ENCODE measurements at regions not wholly inside any gene's neighbourhood (a gene's known extent, or its start where the extent isn't known, plus 50 kb on each side); places are given as distances from the start of the nearest gene placed in this dataset.

DNA sequence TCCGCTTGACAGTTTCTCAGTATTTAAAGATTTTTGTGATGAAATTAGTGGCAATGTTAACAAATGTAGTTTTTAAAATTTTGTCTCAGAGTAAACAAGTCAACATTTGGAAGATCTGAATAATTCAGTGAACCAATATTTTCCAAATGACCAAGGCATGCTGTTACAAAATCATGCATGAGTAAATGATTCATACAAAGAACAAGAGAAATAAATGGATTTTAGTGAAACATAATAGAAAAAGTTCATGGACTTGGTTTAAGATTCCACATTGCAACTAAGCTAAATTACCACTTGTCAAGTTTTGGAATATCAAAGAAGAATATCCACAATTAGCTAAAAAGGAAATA is 125.7 kb upstream of the SNX19 start:
- TF ChIP-seq, protein P1, sequence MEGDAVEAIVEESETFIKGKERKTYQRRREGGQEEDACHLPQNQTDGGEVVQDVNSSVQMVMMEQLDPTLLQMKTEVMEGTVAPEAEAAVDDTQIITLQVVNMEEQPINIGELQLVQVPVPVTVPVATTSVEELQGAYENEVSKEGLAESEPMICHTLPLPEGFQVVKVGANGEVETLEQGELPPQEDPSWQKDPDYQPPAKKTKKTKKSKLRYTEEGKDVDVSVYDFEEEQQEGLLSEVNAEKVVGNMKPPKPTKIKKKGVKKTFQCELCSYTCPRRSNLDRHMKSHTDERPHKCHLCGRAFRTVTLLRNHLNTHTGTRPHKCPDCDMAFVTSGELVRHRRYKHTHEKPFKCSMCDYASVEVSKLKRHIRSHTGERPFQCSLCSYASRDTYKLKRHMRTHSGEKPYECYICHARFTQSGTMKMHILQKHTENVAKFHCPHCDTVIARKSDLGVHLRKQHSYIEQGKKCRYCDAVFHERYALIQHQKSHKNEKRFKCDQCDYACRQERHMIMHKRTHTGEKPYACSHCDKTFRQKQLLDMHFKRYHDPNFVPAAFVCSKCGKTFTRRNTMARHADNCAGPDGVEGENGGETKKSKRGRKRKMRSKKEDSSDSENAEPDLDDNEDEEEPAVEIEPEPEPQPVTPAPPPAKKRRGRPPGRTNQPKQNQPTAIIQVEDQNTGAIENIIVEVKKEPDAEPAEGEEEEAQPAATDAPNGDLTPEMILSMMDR (IDR thresholded peaks at IDR 0.05) = no peak
- no peak for TF ChIP-seq POLR2A (IDR thresholded peaks at IDR 0.05)

Measured in prostate gland (tissue), 2 donors.